A549 (cell line): ENCODE measurements at regions not wholly inside any gene's neighbourhood (a gene's known extent, or its start where the extent isn't known, plus 50 kb on each side); places are given as distances from the start of the nearest gene placed in this dataset.

Experiments
- ATAC-seq, 2 experiments: fragments of 200-7000 bp in 1 of 2; fragments of >200 bp in 1 of 2; cut with Nextera tagmentation in 1 of 2; cut with Tn5 transposase in 1 of 2; 3 replicates each; pipeline versions ENCODE4 v1.8.0 to v1.9.1; 2018 to 2020; ENCODE audit warnings: mild to moderate bottlenecking in 1 of 2, moderate library complexity in 1 of 2
- CTCF ChIA-PET: fragments of 300-600 bp; sonication (Branson Sonifier 250); formaldehyde crosslinking; extraction: SDS; loops from one replicate; lab custom pipeline; 2021; ENCODE audit warnings: antibody characterized with exemption, inconsistent platforms; lab: Yijun Ruan, JAX
- POLR2A ChIA-PET: fragments of 350-600 bp; formaldehyde crosslinking; extraction: SDS; loops from one replicate; lab custom pipeline; 2021; ENCODE audit warnings: antibody characterized with exemption, inconsistent platforms; lab: Yijun Ruan, JAX
- DNase-seq, 2 experiments: peaks; one replicate each; pipeline versions ENCODE4 v3.0.0 to v3.0.0-alpha.2; 2011 to 2016; ENCODE audit warnings: low read depth in 1 of 2, low spot score in 1 of 2
- FAIRE-seq: peaks from 2 replicates; lab custom pipeline; 2011; peaks lifted over from hg19 to GRCh38; lab: Jason Lieb, UNC
- H3K27ac ChIP-seq, 2 experiments: fragments of >200 bp; sonication (Bioruptor Twin); formaldehyde crosslinking; 3 replicates each; pipeline ENCODE4 v1.5.1; 2016 to 2017
- H3K4me1 ChIP-seq: fragments of >200 bp; sonication (Bioruptor Twin); formaldehyde crosslinking; 3 replicates; pipeline ENCODE4 v1.6.1; 2016
- H3K4me2 ChIP-seq: fragments of >200 bp; sonication (Bioruptor Twin); formaldehyde crosslinking; 3 replicates; pipeline ENCODE4 v1.6.1; 2016
- H3K4me3 ChIP-seq: fragments of >200 bp; sonication (Bioruptor Twin); formaldehyde crosslinking; 3 replicates; pipeline ENCODE4 v1.5.1; 2016
- H3K9me3 ChIP-seq: fragments of >200 bp; sonication (Bioruptor Twin); formaldehyde crosslinking; 3 replicates; pipeline ENCODE4 v1.6.1; 2016
- BCL3 ChIP-seq: fragments of >200 bp; sonication (Bioruptor Twin); formaldehyde crosslinking; IDR thresholded peaks from 3 replicates; pipeline ENCODE4 v1.6.1; 2016
- BHLHE40 ChIP-seq: IDR thresholded peaks from 2 replicates; pipeline ENCODE4 v1.6.1; 2012; ENCODE audit warnings: low read depth, low read length, inconsistent platforms
- CHD2 ChIP-seq: fragments of 150-350 bp; IDR thresholded peaks from 2 replicates; pipeline ENCODE4 v1.6.1; 2014; ENCODE audit warnings: low read length; ENCODE audit not compliant: partially characterized antibody
- EHF ChIP-seq: fragments of 250-450 bp; sonication (Bioruptor Pico); IDR thresholded peaks from 2 replicates; pipeline ENCODE4 v1.5.0; 2020; ENCODE audit warnings: mild to moderate bottlenecking
- ESRRA ChIP-seq: fragments of 150-350 bp; IDR thresholded peaks from 2 replicates; pipeline ENCODE4 v1.6.1; 2014; ENCODE audit warnings: mild to moderate bottlenecking, low read length, borderline replicate concordance
- FOSB ChIP-seq: fragments of 250-450 bp; sonication (Bioruptor Pico); IDR thresholded peaks from 2 replicates; pipeline ENCODE4 v1.5.0; 2020; ENCODE audit warnings: mild to moderate bottlenecking, moderate library complexity
- FOXS1 ChIP-seq: fragments of 250-450 bp; sonication (Bioruptor Pico); IDR thresholded peaks from 2 replicates; pipeline ENCODE4 v1.5.0; 2020; ENCODE audit warnings: mild to moderate bottlenecking, moderate library complexity
- HES2 ChIP-seq: fragments of >200 bp; sonication (Bioruptor Twin); formaldehyde crosslinking; IDR thresholded peaks from 2 replicates; pipeline ENCODE4 v1.6.1; 2016
- HEYL ChIP-seq: fragments of 250-450 bp; sonication (Bioruptor Pico); IDR thresholded peaks from 2 replicates; pipeline ENCODE4 v1.8.0; 2021; ENCODE audit warnings: mild to moderate bottlenecking, moderate library complexity
- HOXA7 ChIP-seq: fragments of 250-450 bp; sonication (Bioruptor Pico); IDR thresholded peaks from 2 replicates; pipeline ENCODE4 v1.5.0; 2020; ENCODE audit warnings: mild to moderate bottlenecking, moderate library complexity
- HOXB5 ChIP-seq: fragments of 250-450 bp; sonication (Bioruptor Pico); IDR thresholded peaks from 2 replicates; pipeline ENCODE4 v1.5.0; 2020; ENCODE audit warnings: mild to moderate bottlenecking, moderate library complexity
- JUN ChIP-seq, 2 experiments: fragments of >200 bp; sonication (Bioruptor Twin); formaldehyde crosslinking; IDR thresholded peaks; 2 replicates in 1 of 2; 3 replicates in 1 of 2; pipeline ENCODE4 v1.6.1; 2016 to 2017
- JUNB ChIP-seq: fragments of >200 bp; sonication (Bioruptor Twin); formaldehyde crosslinking; IDR thresholded peaks from 2 replicates; pipeline ENCODE4 v1.6.1; 2016
- KDM1A ChIP-seq: fragments of 200-600 bp; sonication (generic); IDR thresholded peaks from 2 replicates; pipeline ENCODE4 v1.6.1; 2016; ENCODE audit warnings: low read depth, mild to moderate bottlenecking
- MAX ChIP-seq: IDR thresholded peaks from 2 replicates; pipeline ENCODE4 v1.6.1; 2012
- MYC ChIP-seq: IDR thresholded peaks from 2 replicates; pipeline ENCODE4 v1.6.1; 2012; ENCODE audit warnings: mild to moderate bottlenecking, inconsistent platforms, low read length, improper control_type of control experiment, borderline replicate concordance
- NPAS2 ChIP-seq: fragments of 250-450 bp; sonication (Bioruptor Pico); IDR thresholded peaks from 2 replicates; pipeline ENCODE4 v1.8.0; 2022; ENCODE audit warnings: mild to moderate bottlenecking, moderate library complexity, borderline replicate concordance
- NR3C1 ChIP-seq: fragments of >200 bp; sonication (Bioruptor Twin); formaldehyde crosslinking; IDR thresholded peaks from 3 replicates; pipeline ENCODE4 v1.6.1; 2017
- POLR2AphosphoS2 ChIP-seq: conservative IDR thresholded peaks from 2 replicates; pipeline ENCODE4 v1.6.1; 2012; ENCODE audit warnings: low read length, improper control_type of control experiment, inconsistent platforms
- RFX5 ChIP-seq: fragments of 450-650 bp; IDR thresholded peaks from 2 replicates; pipeline ENCODE4 v1.7.1; 2014; ENCODE audit warnings: antibody characterized with exemption, mild to moderate bottlenecking, moderate library complexity
- SMC3 ChIP-seq: fragments of >200 bp; sonication (Bioruptor Twin); formaldehyde crosslinking; IDR thresholded peaks from 3 replicates; pipeline ENCODE4 v1.6.1; 2018; ENCODE audit warnings: inconsistent platforms
- TP53 ChIP-seq: fragments of 250-450 bp; sonication (Bioruptor Pico); IDR thresholded peaks from 2 replicates; pipeline ENCODE4 v1.5.0; 2021; ENCODE audit warnings: mild to moderate bottlenecking, moderate library complexity
- ZC3H11A ChIP-seq: fragments of 450-650 bp; IDR thresholded peaks from 2 replicates; pipeline ENCODE4 v1.6.1; 2014; ENCODE audit warnings: antibody characterized with exemption, mild to moderate bottlenecking
- ZFP36 ChIP-seq: fragments of 450-650 bp; IDR thresholded peaks from 2 replicates; pipeline ENCODE4 v1.6.1; 2014; ENCODE audit warnings: borderline replicate concordance; ENCODE audit not compliant: partially characterized antibody
- ZSCAN20 ChIP-seq: fragments of 250-450 bp; sonication (Bioruptor Pico); IDR thresholded peaks from 2 replicates; pipeline ENCODE4 v1.8.0; 2022; ENCODE audit warnings: mild to moderate bottlenecking, moderate library complexity
- WGBS: methylation state at CpG from one replicate; pipeline ENCODE4 v1.1.6; 2017; ENCODE audit errors: missing lambda C conversion rate; 5-methylcytosine and 5-hydroxymethylcytosine counted together
- TF ChIP-seq, protein P1 (sequence below): fragments of >200 bp; sonication (Bioruptor Twin); formaldehyde crosslinking; IDR thresholded peaks from 3 replicates; pipeline ENCODE4 v1.5.1; 2016
- TF ChIP-seq, protein P2 (sequence below): fragments of 450-650 bp; IDR thresholded peaks from 2 replicates; pipeline ENCODE4 v1.6.1; 2014; ENCODE audit warnings: antibody characterized with exemption
- TF ChIP-seq, protein P3 (sequence below): IDR thresholded peaks from 2 replicates; pipeline ENCODE4 v1.6.1; 2012

- H3K9me3 ChIP-seq: no peaks in the 10 kb centered on the region
- FAIRE-seq: no peak
- DNase-seq: no peak
- ATAC-seq: no peak
- TF ChIP-seq ZFP36 (no peak), RFX5 (no peak), ZSCAN20 (no peak), HES2 (no peak), SMC3 (no peak), HEYL (CRISPR knock-in tag) (no peak), POLR2AphosphoS2 (no peak), HOXA7 (CRISPR knock-in tag) (no peak), ZC3H11A (no peak), FOXS1 (no peak), CHD2 (no peak), JUN (IDR thresholded peaks at IDR 0.05) (no peak), EHF (CRISPR knock-in tag) (no peak), JUNB (no peak)
- TF ChIP-seq, protein P1, sequence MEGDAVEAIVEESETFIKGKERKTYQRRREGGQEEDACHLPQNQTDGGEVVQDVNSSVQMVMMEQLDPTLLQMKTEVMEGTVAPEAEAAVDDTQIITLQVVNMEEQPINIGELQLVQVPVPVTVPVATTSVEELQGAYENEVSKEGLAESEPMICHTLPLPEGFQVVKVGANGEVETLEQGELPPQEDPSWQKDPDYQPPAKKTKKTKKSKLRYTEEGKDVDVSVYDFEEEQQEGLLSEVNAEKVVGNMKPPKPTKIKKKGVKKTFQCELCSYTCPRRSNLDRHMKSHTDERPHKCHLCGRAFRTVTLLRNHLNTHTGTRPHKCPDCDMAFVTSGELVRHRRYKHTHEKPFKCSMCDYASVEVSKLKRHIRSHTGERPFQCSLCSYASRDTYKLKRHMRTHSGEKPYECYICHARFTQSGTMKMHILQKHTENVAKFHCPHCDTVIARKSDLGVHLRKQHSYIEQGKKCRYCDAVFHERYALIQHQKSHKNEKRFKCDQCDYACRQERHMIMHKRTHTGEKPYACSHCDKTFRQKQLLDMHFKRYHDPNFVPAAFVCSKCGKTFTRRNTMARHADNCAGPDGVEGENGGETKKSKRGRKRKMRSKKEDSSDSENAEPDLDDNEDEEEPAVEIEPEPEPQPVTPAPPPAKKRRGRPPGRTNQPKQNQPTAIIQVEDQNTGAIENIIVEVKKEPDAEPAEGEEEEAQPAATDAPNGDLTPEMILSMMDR: no peak
- TF ChIP-seq, protein P2, sequence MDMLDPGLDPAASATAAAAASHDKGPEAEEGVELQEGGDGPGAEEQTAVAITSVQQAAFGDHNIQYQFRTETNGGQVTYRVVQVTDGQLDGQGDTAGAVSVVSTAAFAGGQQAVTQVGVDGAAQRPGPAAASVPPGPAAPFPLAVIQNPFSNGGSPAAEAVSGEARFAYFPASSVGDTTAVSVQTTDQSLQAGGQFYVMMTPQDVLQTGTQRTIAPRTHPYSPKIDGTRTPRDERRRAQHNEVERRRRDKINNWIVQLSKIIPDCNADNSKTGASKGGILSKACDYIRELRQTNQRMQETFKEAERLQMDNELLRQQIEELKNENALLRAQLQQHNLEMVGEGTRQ: no peak
- no peak overlapping the region for H3K27ac ChIP-seq
- POLR2A ChIA-PET: no interaction called here
- no peaks in the 10 kb centered on the region for H3K4me1 ChIP-seq
- H3K4me2 ChIP-seq: no peak overlapping the region
- WGBS: 84% methylated on average over 2 of the region's 2 CpGs
- H3K4me3 ChIP-seq: no peak overlapping the region
- CTCF ChIA-PET: no interaction called here
Measured at GRCh38 chr4:177509226-177509745, 67.0 kb upstream of the AGA start.

GRCh38 chr4:177511611-177512010 lies 69.4 kb upstream of the AGA start:
- TF ChIP-seq NPAS2 (no peak), NR3C1 (no peak), MAX (no peak)
- TF ChIP-seq, protein P3, sequence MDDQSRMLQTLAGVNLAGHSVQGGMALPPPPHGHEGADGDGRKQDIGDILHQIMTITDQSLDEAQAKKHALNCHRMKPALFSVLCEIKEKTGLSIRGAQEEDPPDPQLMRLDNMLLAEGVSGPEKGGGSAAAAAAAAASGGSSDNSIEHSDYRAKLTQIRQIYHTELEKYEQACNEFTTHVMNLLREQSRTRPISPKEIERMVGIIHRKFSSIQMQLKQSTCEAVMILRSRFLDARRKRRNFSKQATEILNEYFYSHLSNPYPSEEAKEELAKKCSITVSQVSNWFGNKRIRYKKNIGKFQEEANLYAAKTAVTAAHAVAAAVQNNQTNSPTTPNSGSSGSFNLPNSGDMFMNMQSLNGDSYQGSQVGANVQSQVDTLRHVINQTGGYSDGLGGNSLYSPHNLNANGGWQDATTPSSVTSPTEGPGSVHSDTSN: no peak
- Histone ChIP-seq H3K4me1 (no peaks in the 10 kb centered on the region), H3K4me3 (no peak overlapping the region), H3K27ac (no peak overlapping the region), H3K9me3 (no peaks in the 10 kb centered on the region), H3K4me2 (no peak overlapping the region)
- DNase-seq: no peak
- no peak for ATAC-seq
- ChIA-PET POLR2A (no interaction called here), CTCF (no interaction called here)
- FAIRE-seq: no peak
- WGBS: 31% methylated on average over 3 of the region's 3 CpGs

- no peaks in the 10 kb centered on the region for H3K4me1 ChIP-seq
- no peak overlapping the region for H3K27ac ChIP-seq
- H3K4me2 ChIP-seq: no peak overlapping the region
- POLR2A ChIA-PET: no interaction called here
- H3K9me3 ChIP-seq: no peaks in the 10 kb centered on the region
- CTCF ChIA-PET: interaction anchor here (0.6 kb wide), 1 partner anchor 873 kb away, joined by 5 read pairs; no protein-coding TSS in a partner anchor
- DNase-seq (no peak), ATAC-seq (no peak), FAIRE-seq (no peak)
- H3K4me3 ChIP-seq: no peak overlapping the region
- TF ChIP-seq HOXA7 (CRISPR knock-in tag): no peak
- no peak for TF ChIP-seq KDM1A
- no peak for TF ChIP-seq JUNB
- TF ChIP-seq ESRRA: no peak
- TF ChIP-seq, protein P3: no peak
- no peak for TF ChIP-seq HOXB5 (CRISPR knock-in tag)
- no peak for TF ChIP-seq TP53 (CRISPR knock-in tag)
- TF ChIP-seq POLR2AphosphoS2: no peak
- TF ChIP-seq BCL3: no peak
- TF ChIP-seq MYC: no peak
- no peak for TF ChIP-seq FOSB (CRISPR knock-in tag)
- TF ChIP-seq JUN (IDR thresholded peaks at IDR 0.05): no peak
- no peak for TF ChIP-seq BHLHE40
- TF ChIP-seq, protein P1: no peak
Measured at GRCh38 chr4:177512646-177513045, 70.4 kb upstream of the AGA start.
